Neural cell (in vitro differentiated cells): ENCODE measurements at regions not wholly inside any gene's neighbourhood (a gene's known extent, or its start where the extent isn't known, plus 50 kb on each side); places are given as distances from the start of the nearest gene placed in this dataset.

Source experiments
- CTCF ChIP-seq: fragments of 450-650 bp; IDR thresholded peaks from 2 replicates; pipeline ENCODE4 v1.5.1; 2014; ENCODE audit warnings: antibody characterized with exemption, mild to moderate bottlenecking, moderate library complexity; ENCODE audit not compliant: poor library complexity, severe bottlenecking
- EP300 ChIP-seq: fragments of 450-650 bp; conservative IDR thresholded peaks from 2 replicates; pipeline ENCODE4 v1.6.1; 2014; ENCODE audit warnings: antibody characterized with exemption, mild to moderate bottlenecking, moderate library complexity; ENCODE audit not compliant: poor library complexity, severe bottlenecking
- EZH2 ChIP-seq: fragments of 200-600, 300-800 bp; shearing (Covaris generic), sonication (generic); IDR thresholded peaks from 2 replicates; pipeline ENCODE4 v1.6.1; 2014; ENCODE audit warnings: antibody characterized with exemption, low read length, borderline replicate concordance, mild to moderate bottlenecking; ENCODE audit not compliant: insufficient read depth, poor library complexity, severe bottlenecking

GRCh38 chr13:53144826-53145225 is 116.2 kb downstream of the OLFM4 start:
- no peak for TF ChIP-seq CTCF
- TF ChIP-seq EZH2: no peak
- no peak for TF ChIP-seq EP300
